ENCODE measurements at regions not wholly inside any gene's neighbourhood (a gene's known extent, or its start where the extent isn't known, plus 50 kb on each side); places are given as distances from the start of the nearest gene placed in this dataset.
"Not testable (repeated sequence)": the region's sequence is repeated elsewhere in the genome, so short reads cannot be mapped to it uniquely, and the experiment has no call there.

DNA sequence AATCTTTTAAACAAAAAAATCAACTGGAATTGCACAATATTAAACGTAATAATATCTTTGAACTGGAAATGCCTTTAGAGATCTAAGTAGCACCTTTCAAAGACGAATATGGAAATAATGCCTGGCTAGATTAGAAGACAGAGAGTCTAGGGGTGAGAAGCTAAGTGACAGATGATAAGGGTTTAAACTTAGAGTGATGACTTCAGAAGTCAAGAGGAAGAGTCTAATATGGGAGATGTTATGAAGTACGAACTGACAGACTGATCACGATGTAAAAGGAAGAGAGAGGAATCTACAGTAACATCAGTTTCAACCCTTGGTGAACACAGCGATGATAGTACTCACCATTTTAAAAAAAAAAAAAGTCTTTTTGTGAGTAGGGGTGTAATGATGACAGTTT is 57.9 kb downstream of the HINT1 start:
- in situ Hi-C loops (cut with HindIII; ENCODE audit: low pct_unique_long_range_greater_than_20kb, low sequenced_read_pairs), result no loop called here
- DNase-seq (ENCODE audit: low read depth, low spot score), result no peak

DNA sequence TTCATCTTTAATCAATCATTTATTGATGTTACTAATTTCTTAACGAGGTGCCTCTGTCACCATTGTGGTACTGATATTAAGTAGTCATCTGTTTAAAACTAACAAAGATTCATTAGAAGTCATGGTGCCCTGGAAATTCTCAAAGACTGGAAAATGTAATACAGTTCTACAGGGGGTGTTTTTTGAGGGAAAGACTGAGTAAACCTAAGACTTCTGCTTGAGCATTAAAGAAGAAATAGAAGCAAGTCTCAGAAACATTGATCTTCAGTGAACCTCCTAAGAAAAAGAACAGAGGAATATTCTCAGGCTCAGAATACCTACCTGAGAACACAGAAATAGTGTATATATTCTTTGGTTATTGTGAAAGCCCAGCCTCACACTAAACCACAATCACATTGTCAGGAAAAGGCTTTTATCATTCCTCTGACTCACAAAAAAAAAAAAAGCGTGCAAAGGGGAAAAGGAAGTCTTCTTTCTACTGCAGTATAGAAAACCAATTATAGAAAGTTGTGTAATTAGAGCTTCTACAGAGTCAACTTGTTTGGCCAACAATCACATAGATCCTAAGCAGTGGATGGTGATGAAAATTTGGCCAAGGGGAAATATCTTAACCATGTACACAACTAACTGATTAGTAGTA is 60.8 kb downstream of the HINT1 start:
- in situ Hi-C loops (cut with HindIII; ENCODE audit: low pct_unique_long_range_greater_than_20kb, low sequenced_read_pairs), result no loop called here
- DNase-seq (ENCODE audit: low read depth, low spot score), result no peak

GRCh38 chr5:131096774-131097710 is 68.0 kb downstream of the HINT1 start:
- DNase-seq (ENCODE audit: low read depth, low spot score), result no peak
- in situ Hi-C loops (cut with HindIII; ENCODE audit: low pct_unique_long_range_greater_than_20kb, low sequenced_read_pairs), result no loop called here

DNA sequence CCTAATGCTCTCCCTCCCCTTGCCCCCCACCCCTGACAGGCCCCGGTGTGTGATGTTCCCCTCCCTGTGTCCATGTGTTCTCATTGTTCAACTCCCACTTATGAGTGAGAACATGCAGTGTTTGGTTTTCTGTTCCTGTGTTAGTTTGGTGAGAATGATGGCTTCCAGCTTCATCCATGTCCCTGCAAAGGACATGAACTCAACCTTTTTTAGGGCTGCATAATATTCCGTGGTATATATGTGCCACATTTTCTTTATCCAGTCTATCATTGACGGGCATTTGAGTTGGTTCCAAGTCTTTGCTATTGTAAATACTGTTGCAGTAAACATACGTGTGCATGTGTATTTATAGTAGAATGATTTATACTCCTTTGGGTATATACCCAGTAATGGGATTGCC is 69.5 kb downstream of the HINT1 start:
- in situ Hi-C loops (cut with HindIII; ENCODE audit: low pct_unique_long_range_greater_than_20kb, low sequenced_read_pairs); DNase-seq (ENCODE audit: low read depth, low spot score): not testable (repeated sequence)

DNA sequence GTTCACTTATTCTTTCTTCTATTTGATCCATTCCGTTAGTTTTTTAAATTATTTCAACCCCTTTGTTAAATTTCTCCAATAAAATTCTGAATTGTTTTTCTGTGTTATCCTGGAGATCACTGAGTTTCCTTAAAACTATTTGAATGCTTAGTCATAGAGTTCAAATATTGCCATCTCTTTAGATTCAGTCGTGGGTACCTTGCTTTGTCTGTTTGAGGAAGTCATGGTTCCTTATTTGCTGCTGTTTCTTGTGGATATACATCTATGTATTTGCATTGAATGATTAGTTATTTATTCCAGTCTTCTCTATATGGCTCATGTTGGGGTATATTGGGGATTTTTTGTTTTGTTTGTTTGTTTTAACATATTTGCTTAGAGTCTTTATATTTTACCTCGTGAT is 80.6 kb downstream of the HINT1 start:
- no peak for DNase-seq (ENCODE audit: low read depth, low spot score)
- in situ Hi-C loops (cut with HindIII; ENCODE audit: low pct_unique_long_range_greater_than_20kb, low sequenced_read_pairs), result no loop called here

DNA sequence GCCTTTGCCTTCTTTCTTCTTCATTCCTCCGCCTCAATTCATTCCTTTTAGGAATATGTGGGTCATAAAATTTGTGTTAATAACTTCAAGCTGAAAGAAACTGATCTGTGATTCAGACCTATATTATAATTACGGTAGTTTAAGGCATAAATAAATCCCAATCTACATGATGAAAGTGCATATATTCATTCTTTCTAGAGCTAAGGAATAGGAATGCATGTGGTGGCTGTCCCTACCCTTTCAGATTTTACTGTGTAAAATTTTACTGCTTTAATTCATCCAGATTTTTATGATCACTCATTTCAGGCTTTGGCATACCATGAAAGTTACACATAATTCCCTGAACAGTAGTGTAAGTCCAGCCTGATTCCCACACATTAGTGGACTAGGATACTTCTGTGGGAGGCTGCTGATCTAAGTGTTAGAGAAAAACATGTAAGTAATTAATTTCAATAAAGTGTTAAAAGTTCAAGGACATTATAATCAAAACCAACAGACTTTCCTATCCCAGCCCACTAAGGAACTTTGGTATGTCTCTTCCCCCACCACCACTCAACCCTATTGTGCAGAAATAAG is 83.1 kb downstream of the HINT1 start:
- no peak for DNase-seq (ENCODE audit: low read depth, low spot score)
- in situ Hi-C loops (cut with HindIII; ENCODE audit: low pct_unique_long_range_greater_than_20kb, low sequenced_read_pairs), result no loop called here

- no peak for DNase-seq (ENCODE audit: low read depth, low spot score)
- in situ Hi-C loops (cut with HindIII; ENCODE audit: low pct_unique_long_range_greater_than_20kb, low sequenced_read_pairs), result no loop called here
Observed at GRCh38 chr5:131081374-131081773, 83.7 kb downstream of the HINT1 start.

DNA sequence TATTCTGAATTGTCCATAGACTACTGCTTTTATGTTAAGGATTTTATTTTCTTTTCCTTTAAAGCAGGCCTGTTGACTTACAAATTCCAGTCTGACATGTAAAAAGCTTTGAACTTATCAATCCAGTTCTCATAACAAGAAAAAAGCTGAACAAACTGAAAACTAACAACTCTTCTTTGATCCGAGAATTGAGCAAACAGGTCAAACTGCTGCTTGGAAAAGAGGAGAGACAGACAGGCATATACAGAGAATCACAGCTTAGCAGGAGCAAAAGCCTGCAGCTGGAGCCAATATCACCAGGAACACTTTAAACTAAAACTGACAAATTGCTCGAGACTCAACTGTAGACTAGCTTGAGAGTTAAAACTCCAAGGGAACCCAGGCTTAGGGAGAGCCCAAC is 85.8 kb downstream of the HINT1 start:
- in situ Hi-C loops (cut with HindIII; ENCODE audit: low pct_unique_long_range_greater_than_20kb, low sequenced_read_pairs), result no loop called here
- no peak for DNase-seq (ENCODE audit: low read depth, low spot score)

DNA sequence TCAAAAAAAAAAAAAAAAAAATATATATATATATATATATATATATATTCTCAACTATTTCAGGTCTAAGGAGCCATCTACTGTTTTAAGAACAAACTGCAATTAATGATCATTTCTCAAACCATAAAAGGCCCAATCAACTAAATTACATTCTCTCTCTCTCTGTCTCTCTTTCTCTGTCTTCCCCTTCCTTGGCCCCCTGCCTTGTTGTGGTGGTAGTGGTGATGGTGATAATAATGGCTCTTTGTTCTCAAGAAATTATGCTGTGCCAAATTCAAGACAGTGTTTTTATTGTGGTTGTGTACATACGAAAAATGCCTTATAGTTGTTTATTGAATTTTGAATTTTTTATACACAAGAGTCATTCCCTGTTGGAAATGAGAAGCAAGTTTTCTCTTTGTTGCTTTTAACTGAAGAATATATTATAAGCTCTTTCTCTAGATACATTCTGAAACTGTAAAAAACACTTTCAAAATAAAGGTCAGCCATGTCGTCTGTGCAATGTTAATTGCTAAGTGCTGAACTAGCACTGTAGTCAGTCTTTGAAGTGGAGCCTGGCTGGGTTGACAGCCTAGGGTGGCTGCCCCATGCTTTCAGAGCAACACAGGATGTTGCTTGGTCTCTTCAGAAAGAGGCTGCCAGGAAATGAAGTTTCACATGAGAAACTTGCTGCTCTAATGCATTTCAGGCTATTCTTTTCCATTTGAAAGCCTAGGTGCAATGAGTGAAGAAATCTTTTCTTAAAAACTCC is 96.0 kb downstream of the HINT1 start:
- peak; percentile 63 for DNase-seq (ENCODE audit: low read depth, low spot score)
- in situ Hi-C loops (cut with HindIII; ENCODE audit: low pct_unique_long_range_greater_than_20kb, low sequenced_read_pairs), result no loop called here

DNA sequence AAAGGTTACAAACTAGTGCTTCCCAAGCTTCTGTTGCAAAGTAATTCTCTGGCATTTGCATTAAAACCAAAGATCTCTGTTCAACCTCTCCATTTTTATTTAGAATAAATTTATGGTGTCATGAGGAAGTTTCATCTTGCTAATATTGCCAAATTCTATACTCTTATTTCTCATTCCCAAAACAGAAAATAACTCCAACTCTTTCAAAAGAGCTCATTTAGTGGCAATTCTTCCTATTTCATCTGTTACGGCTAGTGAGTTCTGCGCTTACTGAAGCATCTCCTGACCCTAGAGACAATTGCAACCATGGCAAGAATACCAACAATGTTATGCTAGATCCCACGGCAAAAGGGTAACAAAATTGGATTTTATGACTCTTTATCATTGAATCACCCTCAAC is 97.0 kb downstream of the HINT1 start:
- in situ Hi-C loops (cut with HindIII; ENCODE audit: low pct_unique_long_range_greater_than_20kb, low sequenced_read_pairs), result no loop called here
- DNase-seq (ENCODE audit: low read depth, low spot score), result no peak

DNA sequence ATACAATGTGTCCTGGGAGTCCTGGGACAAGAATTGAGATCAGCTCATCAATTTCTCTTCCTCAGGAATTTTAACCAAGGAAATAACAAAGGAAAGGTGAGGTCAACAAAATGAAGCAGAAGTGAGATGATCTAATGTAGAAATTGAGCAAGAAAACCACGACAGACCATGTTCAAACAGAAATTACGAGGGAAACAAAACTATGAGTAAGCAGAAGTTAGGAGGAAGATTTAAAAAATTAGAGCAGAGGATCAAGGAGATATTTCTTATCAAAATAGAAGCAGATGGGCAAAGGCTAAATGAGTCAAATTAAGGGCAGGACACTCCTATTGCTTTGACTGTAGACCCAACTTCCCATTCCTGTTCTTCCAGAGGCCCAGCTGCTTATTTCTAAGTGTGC is 97.4 kb downstream of the HINT1 start:
- in situ Hi-C loops (cut with HindIII; ENCODE audit: low pct_unique_long_range_greater_than_20kb, low sequenced_read_pairs), result no loop called here
- DNase-seq (ENCODE audit: low read depth, low spot score), result no peak

GRCh38 chr5:131064669-131065371 is 100.2 kb downstream of the HINT1 start:
- DNase-seq (ENCODE audit: low read depth, low spot score), result no peak
- in situ Hi-C loops (cut with HindIII; ENCODE audit: low pct_unique_long_range_greater_than_20kb, low sequenced_read_pairs), result no loop called here

DNA sequence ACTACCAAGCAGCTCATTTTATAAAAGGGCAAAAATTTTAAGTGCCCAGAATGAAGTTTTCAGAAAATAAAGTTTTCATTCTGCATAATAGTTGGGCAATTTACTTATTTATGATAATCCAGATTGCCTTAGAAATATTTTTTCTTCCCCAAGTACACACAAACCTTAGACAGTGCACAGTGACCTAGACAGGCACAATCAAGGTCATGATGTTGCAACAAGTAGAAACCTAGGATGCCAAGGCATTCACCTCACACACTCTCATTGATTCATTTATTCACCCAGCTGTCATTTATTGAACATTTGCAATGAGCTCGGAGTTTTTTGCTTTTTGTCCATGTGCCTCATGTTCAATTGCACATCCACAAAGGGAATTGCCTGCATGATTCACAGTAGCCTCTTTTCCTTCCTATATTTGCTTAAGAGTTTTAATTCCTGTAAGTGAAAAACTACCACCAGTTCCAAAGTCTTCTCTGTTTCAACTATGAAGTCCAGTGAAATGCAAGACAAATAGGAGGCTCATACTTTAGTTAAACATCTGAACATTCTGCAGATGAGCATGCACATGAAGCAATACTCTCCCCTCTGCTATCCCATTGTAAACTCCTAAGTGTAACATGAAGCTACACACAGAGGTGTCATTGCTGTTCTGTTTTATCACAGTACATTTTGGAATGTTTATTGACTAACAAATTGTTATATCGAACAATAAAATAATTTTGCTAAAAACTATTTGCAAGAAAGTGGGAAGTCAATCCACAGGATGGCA is 122.9 kb downstream of the HINT1 start:
- in situ Hi-C loops (cut with HindIII; ENCODE audit: low pct_unique_long_range_greater_than_20kb, low sequenced_read_pairs), result no loop called here

DNA sequence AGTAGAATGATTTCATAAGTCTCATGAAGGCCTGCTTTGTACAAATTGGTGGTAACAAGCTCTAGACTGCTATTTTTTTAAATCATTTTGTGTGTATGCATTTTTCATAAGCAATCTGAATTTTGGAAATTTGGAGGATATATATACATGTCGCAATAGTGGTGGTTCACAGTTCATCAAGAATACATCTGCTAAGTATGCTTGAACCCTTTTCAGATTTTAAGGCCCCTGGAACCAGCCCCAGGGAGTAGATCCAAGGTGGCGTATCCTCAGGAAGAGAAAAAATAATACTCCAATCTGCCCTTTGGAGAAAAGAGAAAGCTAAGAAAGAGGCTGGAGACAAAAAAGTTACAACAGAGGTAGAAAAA is 141.6 kb downstream of the HINT1 start:
- no peak for DNase-seq (ENCODE audit: low read depth, low spot score)
- in situ Hi-C loops (cut with HindIII; ENCODE audit: low pct_unique_long_range_greater_than_20kb, low sequenced_read_pairs), result no loop called here

More for the DNA sequence above, 122.9 kb downstream of the HINT1 start:
- DNase-seq (ENCODE audit: low read depth, low spot score), result no peak

- DNase-seq (ENCODE audit: low read depth, low spot score), result no peak
- in situ Hi-C loops (cut with HindIII; ENCODE audit: low pct_unique_long_range_greater_than_20kb, low sequenced_read_pairs), result no loop called here
Observed at GRCh38 chr5:131022811-131023497, 142.1 kb downstream of the HINT1 start.

- in situ Hi-C loops (cut with HindIII; ENCODE audit: low pct_unique_long_range_greater_than_20kb, low sequenced_read_pairs), result no loop called here
- DNase-seq (ENCODE audit: low read depth, low spot score), result no peak
Observed at GRCh38 chr5:131021646-131022045, 143.4 kb downstream of the HINT1 start.
